GM21423 (cell line): ENCODE measurements at regions not wholly inside any gene's neighbourhood (a gene's known extent, or its start where the extent isn't known, plus 50 kb on each side); places are given as distances from the start of the nearest gene placed in this dataset.

Experiments
- ATAC-seq: cut with Tn5 transposase; IDR thresholded peaks from one replicate; pipeline ENCODE4 v1.9.1; 2021; ENCODE audit warnings: mild to moderate bottlenecking, moderate library complexity; ENCODE audit not compliant: unreplicated experiment

DNA sequence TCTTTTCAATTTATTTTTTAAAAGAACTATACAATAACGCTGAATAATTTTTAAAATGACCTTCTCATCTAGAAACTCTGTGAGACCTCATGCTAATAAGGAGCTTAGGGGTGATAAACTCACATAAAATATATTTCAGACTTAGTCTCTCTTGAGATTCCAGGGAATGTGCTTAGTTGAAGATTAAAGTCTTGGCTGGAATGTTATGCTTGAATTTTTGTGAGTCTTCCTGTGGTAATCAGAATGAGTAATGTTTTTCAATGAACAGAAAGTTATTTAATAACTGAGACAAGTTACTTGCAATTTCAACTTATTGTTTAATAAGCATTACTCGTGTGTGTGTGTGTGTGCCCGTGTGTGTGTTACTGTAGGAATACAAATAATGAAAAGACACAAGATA, 379.9 kb upstream of the EPHA7 start:
- ATAC-seq, result no peak

DNA sequence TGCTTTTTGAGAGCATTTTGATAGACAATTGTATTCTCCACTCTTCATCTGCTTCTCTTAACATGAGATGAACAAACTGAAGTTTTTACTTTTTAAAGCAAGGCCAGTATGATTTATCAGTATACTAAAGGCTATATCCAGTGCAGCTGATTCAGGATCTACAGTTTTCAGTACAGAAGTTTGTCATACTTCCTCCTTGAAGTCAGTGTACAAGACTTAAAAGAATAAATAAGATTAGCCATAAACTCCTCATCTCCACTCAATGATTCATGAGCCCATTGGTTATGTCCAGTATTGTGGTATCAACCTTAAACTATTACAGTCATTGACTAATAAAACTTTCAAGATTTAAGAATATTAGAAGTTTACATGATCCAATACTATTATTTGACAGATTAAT, 374.8 kb upstream of the EPHA7 start:
- no peak for ATAC-seq

GRCh38 chr6:93792746-93793145, 373.4 kb upstream of the EPHA7 start:
- no peak for ATAC-seq

- no peak for ATAC-seq
Measured at GRCh38 chr6:93790981-93791380, 371.6 kb upstream of the EPHA7 start.

GRCh38 chr6:93789532-93789931, 370.2 kb upstream of the EPHA7 start:
- ATAC-seq, result no peak

DNA sequence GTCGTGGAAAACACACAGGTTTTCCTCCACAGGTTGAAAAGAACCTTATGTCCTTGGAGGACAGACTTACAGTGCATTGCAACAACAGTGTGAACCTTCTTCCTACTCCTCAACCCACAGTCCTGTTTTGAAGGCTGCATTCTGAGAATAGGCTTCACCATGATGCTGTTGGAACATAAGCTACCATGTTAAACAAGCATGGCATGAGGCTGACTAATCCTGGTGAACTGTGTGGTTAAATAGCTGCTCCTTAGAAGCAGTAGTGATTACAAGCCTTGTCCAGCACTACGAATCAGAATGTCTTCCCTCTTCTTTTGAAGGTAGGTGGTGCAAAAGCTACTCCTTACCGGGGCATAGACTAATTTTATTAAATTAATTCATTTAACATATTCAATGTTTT, 368.5 kb upstream of the EPHA7 start:
- no peak for ATAC-seq

- no peak for ATAC-seq
Measured at GRCh38 chr6:93786474-93787330, 367.3 kb upstream of the EPHA7 start.

GRCh38 chr6:93785694-93786030, 366.3 kb upstream of the EPHA7 start:
- ATAC-seq, result no peak

DNA sequence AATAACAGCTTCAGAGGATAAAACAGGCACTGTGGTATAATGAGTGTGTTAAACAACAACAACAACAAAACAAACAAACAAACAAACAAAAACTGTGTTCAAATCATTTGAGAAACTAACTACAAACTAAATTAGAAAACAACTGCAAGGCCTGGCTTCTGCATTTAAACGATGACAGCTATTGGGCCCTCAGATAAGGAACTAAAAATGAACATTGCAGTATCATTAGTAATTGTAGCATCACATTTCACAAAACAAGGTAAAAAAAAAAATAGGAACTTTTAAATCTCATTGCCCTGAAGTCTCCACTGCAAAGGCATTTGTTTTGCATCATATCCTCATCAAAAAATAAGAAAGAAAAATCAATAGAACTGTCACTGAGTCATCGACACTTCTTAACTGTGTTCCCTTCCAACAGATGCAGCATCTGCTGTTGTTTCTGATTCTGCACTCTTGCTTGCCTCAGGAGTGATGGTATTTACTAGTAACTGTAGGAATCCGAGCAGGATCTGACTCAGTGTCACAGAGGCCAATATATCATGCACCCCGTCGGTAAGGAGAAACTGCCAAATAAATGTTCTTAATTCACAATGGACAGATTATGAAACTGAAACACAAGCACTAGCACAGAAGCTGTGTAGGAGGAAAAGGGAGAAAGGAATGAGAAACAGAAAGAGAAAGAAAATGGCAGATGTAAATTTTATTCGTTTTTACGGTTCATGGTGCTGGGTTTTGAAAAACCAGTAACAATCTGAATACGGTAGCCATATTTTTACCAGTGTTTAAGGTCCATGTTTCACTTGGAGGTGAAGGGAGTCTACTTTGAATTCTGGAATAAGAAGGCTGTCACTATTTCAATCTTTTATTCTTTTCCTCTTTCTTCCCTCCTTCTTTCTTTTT, 365.7 kb upstream of the EPHA7 start:
- ATAC-seq, result no peak

GRCh38 chr6:93779086-93779841, 359.9 kb upstream of the EPHA7 start:
- ATAC-seq, result no peak

GRCh38 chr6:93759190-93759589, 339.8 kb upstream of the EPHA7 start:
- no peak for ATAC-seq

DNA sequence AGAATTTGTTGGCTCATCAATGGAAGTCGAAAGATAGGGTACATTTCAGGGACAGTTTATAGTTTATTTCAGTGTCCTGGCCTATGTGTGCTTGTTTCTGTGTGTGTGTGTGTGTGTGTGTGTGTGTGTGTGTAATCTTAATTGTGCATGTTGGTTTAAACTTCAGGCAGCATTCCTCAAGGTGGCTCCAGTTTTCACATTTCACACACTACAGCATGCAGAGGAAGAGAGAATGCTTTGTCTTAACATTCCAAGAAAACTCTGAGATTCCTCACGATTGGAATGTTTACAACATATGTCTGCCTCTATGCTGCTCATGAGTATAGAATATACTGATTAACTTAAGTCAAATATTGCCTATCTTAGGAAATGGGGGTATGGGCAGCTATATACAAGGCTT, 332.6 kb upstream of the EPHA7 start:
- ATAC-seq, result no peak

- no peak for ATAC-seq
Measured at GRCh38 chr6:93749930-93750329, 330.6 kb upstream of the EPHA7 start.

GRCh38 chr6:93749191-93749590, 329.8 kb upstream of the EPHA7 start:
- no peak for ATAC-seq

DNA sequence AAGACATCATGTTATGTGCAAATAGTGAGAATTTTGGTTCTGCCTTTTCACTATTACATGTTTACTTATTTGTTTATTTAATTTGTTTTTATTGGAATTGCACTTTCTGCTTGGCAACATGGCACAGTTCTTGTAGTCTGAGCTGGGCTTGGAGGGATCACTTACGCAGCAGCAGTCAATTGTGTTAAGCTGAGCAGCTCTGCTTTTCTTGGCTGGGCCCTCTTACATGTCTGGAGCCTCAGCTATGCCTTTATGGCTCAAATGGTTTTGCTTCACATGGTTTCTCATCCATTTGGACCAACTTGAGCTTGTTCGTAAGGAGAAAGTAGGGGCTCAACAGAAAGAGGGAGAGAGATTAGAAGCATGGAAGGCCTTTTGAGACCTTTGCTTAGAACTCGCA, 327.5 kb upstream of the EPHA7 start:
- no peak for ATAC-seq

- no peak for ATAC-seq
Measured at GRCh38 chr6:93745306-93745705, 325.9 kb upstream of the EPHA7 start.

GRCh38 chr6:93735099-93735498, 315.7 kb upstream of the EPHA7 start:
- ATAC-seq, result no peak

- no peak for ATAC-seq
Measured at GRCh38 chr6:93731306-93731705, 311.9 kb upstream of the EPHA7 start.

DNA sequence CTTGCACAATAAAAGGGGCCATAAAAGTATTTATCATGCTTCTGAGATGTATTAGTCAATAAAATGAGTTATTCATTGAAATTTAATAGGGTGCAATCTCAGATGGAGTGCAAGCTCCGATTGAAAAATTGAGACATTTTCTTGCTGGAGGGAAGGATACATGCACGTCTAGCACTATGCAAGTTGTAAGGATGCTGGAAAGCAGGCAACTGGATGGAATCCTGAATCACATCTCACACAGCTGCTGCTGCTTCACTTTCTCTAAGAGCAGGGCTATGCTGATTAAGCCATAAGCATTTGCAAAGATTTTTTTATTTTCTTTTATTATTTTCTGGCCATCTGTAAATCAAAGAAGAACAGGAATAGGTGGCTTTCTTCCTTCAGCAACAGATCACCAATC, 308.8 kb upstream of the EPHA7 start:
- no peak for ATAC-seq

GRCh38 chr6:93727447-93727846, 308.1 kb upstream of the EPHA7 start:
- no peak for ATAC-seq

DNA sequence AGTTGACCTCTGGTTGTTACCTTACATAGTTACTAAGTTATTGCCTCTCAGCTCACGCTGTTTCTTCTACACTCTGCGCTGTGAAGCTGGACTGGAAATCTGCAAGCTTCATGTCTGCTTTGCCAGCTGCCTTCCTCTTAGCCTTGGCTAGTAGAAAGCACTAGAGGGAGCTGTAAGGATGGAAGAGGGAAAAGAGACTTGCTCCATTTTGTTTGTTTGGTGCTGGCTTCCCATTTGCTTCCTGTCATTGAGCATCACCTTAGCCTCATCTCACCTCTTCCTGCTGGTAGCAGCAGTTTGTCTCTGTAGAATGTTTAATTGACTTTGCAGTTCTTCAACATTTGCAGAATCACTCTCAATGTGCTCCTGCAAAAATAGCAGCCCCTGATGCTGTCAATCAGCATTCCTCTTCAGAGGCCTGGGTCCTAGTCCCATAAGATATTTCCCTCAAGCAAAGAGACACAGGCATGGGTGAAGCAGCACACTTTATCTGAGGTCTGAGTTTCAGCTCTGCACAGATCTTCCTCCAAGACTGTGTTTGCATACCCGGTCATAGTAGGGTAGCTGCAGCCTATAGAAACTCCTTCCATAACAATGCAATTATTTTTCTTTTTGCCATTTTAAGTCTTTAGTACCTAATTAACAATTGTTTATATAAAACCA, 302.2 kb upstream of the EPHA7 start:
- ATAC-seq, result no peak
